Adrenal gland (tissue), 9 donors: ENCODE measurements at regions not wholly inside any gene's neighbourhood (a gene's known extent, or its start where the extent isn't known, plus 50 kb on each side); places are given as distances from the start of the nearest gene placed in this dataset.
"Not testable (repeated sequence)": the region's sequence is repeated elsewhere in the genome, so short reads cannot be mapped to it uniquely, and the experiment has no call there.

ENCODE experiments used
- DNase-seq, 7 donors: peaks; one replicate each; pipeline ENCODE4 v3.0.0-alpha.2; 2019 to 2020
- H3K27ac ChIP-seq, 5 donors: fragments of 200-600 bp; sonication (generic) in 4 of 5; 1 replicate in 3 of 5; 2 replicates in 2 of 5; pipeline versions ENCODE4 v1.5.1 to v1.8.0; 2016 to 2020; ENCODE audit warnings: mild to moderate bottlenecking in 1 of 5
- H3K27me3 ChIP-seq: fragments of 200-600 bp; 2 replicates; pipeline ENCODE4 v1.8.0; 2021
- H3K36me3 ChIP-seq, 2 donors: fragments of 200-600 bp; replicated peaks in 1 of 2; 1 replicate in 1 of 2; 2 replicates in 1 of 2; pipeline versions ENCODE4 v1.5.1 to v1.8.0; 2018 to 2022
- H3K4me1 ChIP-seq, 2 donors: fragments of 200-600 bp; replicated peaks in 1 of 2; 1 replicate in 1 of 2; 2 replicates in 1 of 2; pipeline versions ENCODE4 v1.5.1 to v1.8.0; 2018 to 2021
- H3K4me3 ChIP-seq, 4 donors: fragments of 200-600 bp; sonication (generic) in 3 of 4; one replicate each; pipeline ENCODE4 v1.5.1; 2016 to 2018
- H3K9me3 ChIP-seq, 3 donors: fragments of 200-600 bp; sonication (generic) in 1 of 3; replicated peaks in 1 of 3; 1 replicate in 2 of 3; 2 replicates in 1 of 3; pipeline versions ENCODE4 v1.5.1 to v1.8.0; 2016 to 2021
- CTCF ChIP-seq, 6 experiments: fragments of 450-650 bp in 4 of 6; fragments of 200-600 bp in 2 of 6; sonication (generic) in 1 of 6; IDR thresholded peaks; 1 replicate in 5 of 6; 2 replicates in 1 of 6; pipeline versions ENCODE4 v1.5.1 to v1.8.0; 2016 to 2021; ENCODE audit warnings: antibody characterized with exemption in 6 of 6, mild to moderate bottlenecking in 2 of 6, moderate library complexity in 1 of 6
- POLR2A ChIP-seq, 2 donors: fragments of 450-650 bp; IDR thresholded peaks; one replicate each; pipeline ENCODE4 v1.6.1; 2017; ENCODE audit warnings: antibody characterized with exemption in 2 of 2, mild to moderate bottlenecking in 2 of 2, moderate library complexity in 1 of 2
- WGBS, 4 donors: extraction: QIAGEN DNeasy Blood & Tissue Kit in 2 of 4; methylation state at CpG; one replicate each; pipeline versions ENCODE4 v1.1.5 to v1.1.7; 2013 to 2017; 5-methylcytosine and 5-hydroxymethylcytosine counted together
- intact Hi-C, 2 donors: fragments of 100-400 bp; cut with DNase I; formaldehyde crosslinking; loops; one replicate each; pipeline versions ENCODE4 v1.14.1 to v1.15.0; 2022 to 2023
- donor health status: healthy with polysubstance abuse.
- donor health status: Bipolar disorder and iron deficiency.
- donor health status: DM: yes; HTN: yes; CAD: no.
- donor health status: DM: no; HTN: no; CAD: no.
- donor health status: DM: no; HTN: no; CAD: no.

- Histone ChIP-seq H3K9me3 (no peaks in the 10 kb centered on the region), H3K27me3 (no peaks in the 10 kb centered on the region), H3K27ac (no peak overlapping the region), H3K4me1 (no peaks in the 10 kb centered on the region), H3K36me3 (no peaks in the 10 kb centered on the region), H3K4me3 (no peak overlapping the region)
- DNase-seq: no peak
- intact Hi-C loops: no loop called here
- 9 to 41% (median 28%) methylated on average over 3 of the region's 3 CpGs for WGBS, 4 donors
- TF ChIP-seq CTCF (IDR thresholded peaks at IDR 0.05) (no peak), POLR2A (IDR thresholded peaks at IDR 0.05) (no peak)
Observed at GRCh38 chrX:94695910-94696309, 1021.9 kb downstream of the FAM133A start.

GRCh38 chrX:94704348-94705256 lies 1030.6 kb downstream of the FAM133A start:
- H3K9me3 ChIP-seq, H3K27me3 ChIP-seq, H3K36me3 ChIP-seq, H3K4me1 ChIP-seq, DNase-seq, intact Hi-C loops, H3K27ac ChIP-seq, H3K4me3 ChIP-seq: not testable (repeated sequence)
- 80 to 85% (median 82%) methylated on average over 8 to 15 of the region's 15 CpGs for WGBS, 4 donors

GRCh38 chrX:94721386-94721785 lies 1047.4 kb downstream of the FAM133A start:
- Histone ChIP-seq H3K9me3 (no peaks in the 10 kb centered on the region), H3K4me1 (no peaks in the 10 kb centered on the region), H3K27me3 (peaks cover 6% of the 10 kb centered on the region), H3K4me3 (no peak overlapping the region), H3K36me3 (no peaks in the 10 kb centered on the region), H3K27ac (no peak overlapping the region)
- intact Hi-C loops: no loop called here
- WGBS, 4 donors: 74 to 80% (median 79%) methylated on average over 2 of the region's 2 CpGs
- TF ChIP-seq CTCF (IDR thresholded peaks at IDR 0.05) (no peak), POLR2A (IDR thresholded peaks at IDR 0.05) (no peak)
- DNase-seq: no peak

- Histone ChIP-seq H3K4me3 (no peak overlapping the region), H3K9me3 (no peaks in the 10 kb centered on the region), H3K4me1 (no peaks in the 10 kb centered on the region), H3K27me3 (peaks cover 6% of the 10 kb centered on the region), H3K27ac (no peak overlapping the region), H3K36me3 (no peaks in the 10 kb centered on the region)
- intact Hi-C loops: no loop called here
- no peak for DNase-seq
- WGBS, 4 donors: 53 to 88% (median 74%) methylated on average over 3 of the region's 3 CpGs
- TF ChIP-seq POLR2A (IDR thresholded peaks at IDR 0.05) (no peak), CTCF (IDR thresholded peaks at IDR 0.05) (no peak)
Observed at GRCh38 chrX:94722578-94722977, 1048.6 kb downstream of the FAM133A start.

- TF ChIP-seq POLR2A (IDR thresholded peaks at IDR 0.05): no peak
- TF ChIP-seq CTCF (IDR thresholded peaks at IDR 0.05): no peak
- H3K9me3 ChIP-seq: no peaks in the 10 kb centered on the region
- no peaks in the 10 kb centered on the region for H3K4me1 ChIP-seq
- H3K36me3 ChIP-seq: no peaks in the 10 kb centered on the region
- no peak overlapping the region for H3K27ac ChIP-seq
- H3K27me3 ChIP-seq: peaks cover 3% of the 10 kb centered on the region
- intact Hi-C loops: loop anchor here in 1 of 2 donors (10.0 kb wide), 1 partner anchor 62 kb away; no protein-coding TSS in a partner anchor
- no peak overlapping the region for H3K4me3 ChIP-seq
- no peak for DNase-seq
- WGBS, 4 donors: 78 to 87% (median 85%) methylated on average over 1 to 3 of the region's 3 CpGs
Observed at GRCh38 chrX:94742772-94743171, 1068.8 kb downstream of the FAM133A start.
